Activated CD4-positive, alpha-beta T cell treated with anti-CD3 and anti-CD28 coated beads, Interleukin-2, Interleukin-6, amounts not matched to agents 100 ng/mL and 50 ng/mL, durations not matched to agents 16 hours and 8 hours (primary cell): ENCODE measurements at regions not wholly inside any gene's neighbourhood (a gene's known extent, or its start where the extent isn't known, plus 50 kb on each side); places are given as distances from the start of the nearest gene placed in this dataset.
A peak's percentile ranks its signal among the peaks of the same experiment; 100 is the strongest.
"Not testable (repeated sequence)": the region's sequence is repeated elsewhere in the genome, so short reads cannot be mapped to it uniquely, and the experiment has no call there.

Source experiments
- DNase-seq: peaks from one replicate; pipeline ENCODE4 v3.0.0-alpha.2; 2020

GRCh38 chr2:100703739-100704138 is 116.2 kb upstream of the NPAS2 start:
- DNase-seq = no peak

GRCh38 chr2:100704156-100704555 is 115.8 kb upstream of the NPAS2 start:
- DNase-seq = no peak

DNA sequence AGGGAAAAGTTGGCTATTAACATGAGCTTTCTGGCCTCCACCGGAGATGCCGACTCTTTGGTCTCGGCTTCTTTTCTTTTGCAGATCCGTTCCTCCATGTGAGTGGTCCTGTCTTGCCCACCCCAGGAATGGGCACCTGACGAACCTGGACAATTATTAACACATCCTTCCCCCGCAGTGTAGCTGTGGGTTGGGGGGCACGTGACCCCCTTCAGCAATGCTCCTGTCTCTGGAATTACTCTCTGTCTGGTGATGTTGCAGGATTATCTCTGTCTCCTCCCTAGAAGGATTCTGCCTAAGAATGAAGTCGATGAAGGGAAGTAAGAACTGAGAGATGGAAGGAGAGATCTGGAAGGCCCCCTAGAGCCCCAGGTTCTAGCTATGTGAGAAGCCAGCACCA is 115.2 kb upstream of the NPAS2 start:
- DNase-seq = no peak

DNA sequence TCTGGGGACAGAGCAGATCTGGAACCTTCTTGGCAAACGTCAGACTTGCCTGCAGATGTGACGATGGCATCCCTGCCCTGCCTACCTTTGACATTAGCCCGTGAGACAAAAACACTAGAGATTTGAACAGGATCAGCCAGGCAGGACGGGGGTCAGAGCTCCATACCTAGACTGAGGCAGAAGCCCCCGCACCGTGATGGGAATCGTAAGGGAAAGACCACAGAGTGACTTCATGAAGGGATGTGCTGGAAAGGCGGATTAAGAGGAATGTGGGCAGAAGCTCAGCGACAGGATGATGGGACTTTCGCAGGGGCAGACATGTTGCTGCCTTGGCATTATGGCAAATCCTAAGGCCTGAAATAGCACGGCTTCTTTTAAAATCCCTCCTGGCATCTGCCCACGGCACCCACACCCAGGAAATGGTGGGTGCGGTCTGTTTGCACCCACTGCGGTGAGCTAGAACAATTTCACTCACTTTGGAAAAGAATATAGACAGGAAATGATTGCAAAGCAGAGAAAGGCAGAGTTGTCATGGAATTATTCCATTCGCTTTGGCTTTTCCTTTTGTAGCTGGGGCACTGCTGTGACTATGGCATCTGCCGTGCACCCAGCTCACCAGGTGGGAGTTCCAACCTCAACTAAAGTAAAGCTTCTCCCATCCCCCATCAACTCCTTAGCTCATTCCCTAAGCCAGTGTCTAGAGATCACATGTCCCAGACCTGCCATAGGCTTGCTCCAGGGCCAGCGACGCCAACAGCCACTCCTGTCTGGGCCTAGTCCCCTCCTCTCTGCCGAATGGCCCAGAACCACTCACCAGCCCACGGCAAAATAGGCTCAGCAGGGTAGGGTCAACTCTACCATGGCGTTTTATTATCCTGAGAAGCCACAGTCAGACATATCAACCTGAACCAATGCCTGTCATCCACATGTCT is 112.7 kb upstream of the NPAS2 start:
- no peak for DNase-seq

GRCh38 chr2:100708333-100708732 is 111.6 kb upstream of the NPAS2 start:
- DNase-seq = no peak

DNA sequence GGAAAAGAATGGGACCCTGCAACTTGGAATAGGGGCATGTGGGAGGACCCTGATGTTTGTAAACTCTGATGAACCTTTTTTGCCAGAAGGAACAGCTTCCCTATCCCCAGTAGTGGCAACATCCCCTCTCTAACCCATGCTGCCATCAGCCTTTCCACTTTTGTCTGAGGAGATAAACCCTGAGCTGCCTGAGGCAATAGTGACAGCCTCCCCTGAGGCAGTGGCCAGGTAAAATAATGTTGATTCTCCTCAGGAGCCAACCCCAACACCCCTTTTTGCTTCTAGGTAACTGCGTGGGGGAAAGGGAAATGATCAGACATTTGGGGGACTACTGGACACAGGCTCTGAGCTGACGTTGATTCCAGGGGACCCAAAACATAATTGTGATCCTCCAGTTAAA is 106.8 kb upstream of the NPAS2 start:
- DNase-seq = no peak

- DNase-seq = not testable (repeated sequence)
These were observed 105.4 kb upstream of the NPAS2 start for GRCh38 chr2:100714396-100715010.

DNA sequence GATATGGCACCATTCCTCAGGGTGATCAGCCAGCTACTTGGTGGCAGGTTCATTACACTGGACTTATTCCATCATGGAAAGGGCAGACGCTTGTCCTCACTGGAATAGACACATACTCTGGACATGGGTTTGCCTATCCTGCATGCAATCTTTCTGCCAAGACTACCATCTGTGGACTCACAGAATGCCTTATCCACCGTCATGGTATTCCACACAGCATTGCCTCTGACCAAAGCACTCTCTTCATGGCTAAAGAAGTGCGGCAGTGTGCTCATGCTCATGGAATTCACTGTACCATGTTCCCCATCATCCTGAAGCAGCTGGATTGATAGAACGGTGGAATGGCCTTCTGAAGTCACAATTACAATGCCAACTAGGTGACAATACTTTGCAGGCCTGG is 104.1 kb upstream of the NPAS2 start:
- not testable (repeated sequence) for DNase-seq

GRCh38 chr2:100716581-100716980 is 103.4 kb upstream of the NPAS2 start:
- no peak for DNase-seq

GRCh38 chr2:100718065-100718629 is 101.8 kb upstream of the NPAS2 start:
- no peak for DNase-seq

DNA sequence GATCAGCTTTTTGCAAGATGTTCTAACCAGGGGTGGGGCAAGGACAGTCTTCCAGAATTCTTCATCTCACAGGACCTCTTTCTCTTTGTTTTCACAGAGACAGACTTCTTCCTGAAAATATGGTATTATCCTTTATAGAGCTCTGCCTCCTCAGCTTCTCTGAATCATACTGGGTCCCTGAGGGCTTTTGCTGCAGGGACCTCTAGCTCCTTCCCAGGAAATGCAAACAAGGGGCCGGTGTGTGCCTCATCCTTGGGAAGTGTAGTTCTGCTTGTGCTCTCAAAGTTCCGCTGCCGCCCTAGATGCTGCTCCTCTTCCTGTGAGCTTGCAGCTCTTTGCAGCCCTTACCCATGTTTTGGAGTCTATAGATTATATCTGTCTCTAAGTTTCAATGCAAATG is 99.5 kb upstream of the NPAS2 start:
- no peak for DNase-seq

DNA sequence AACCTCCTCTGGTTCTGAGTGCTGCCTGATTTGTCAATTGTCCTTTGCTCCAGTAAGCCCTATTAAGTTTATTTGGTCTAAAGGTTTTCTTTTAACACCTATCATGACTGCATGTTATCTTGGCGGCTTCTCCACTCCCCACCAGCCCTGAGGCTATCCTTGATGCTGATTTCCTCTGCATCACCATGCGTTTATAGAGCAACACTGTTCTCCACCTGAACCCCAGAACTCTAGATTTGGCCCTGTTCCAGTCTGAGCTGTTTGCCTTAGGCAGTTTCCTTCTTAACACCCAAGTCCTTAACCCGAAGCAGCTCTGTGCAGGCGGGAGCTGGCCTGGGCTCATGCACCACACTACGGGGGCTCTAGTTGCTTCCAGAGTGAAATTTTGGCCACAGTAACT is 98.2 kb upstream of the NPAS2 start:
- no peak for DNase-seq

DNA sequence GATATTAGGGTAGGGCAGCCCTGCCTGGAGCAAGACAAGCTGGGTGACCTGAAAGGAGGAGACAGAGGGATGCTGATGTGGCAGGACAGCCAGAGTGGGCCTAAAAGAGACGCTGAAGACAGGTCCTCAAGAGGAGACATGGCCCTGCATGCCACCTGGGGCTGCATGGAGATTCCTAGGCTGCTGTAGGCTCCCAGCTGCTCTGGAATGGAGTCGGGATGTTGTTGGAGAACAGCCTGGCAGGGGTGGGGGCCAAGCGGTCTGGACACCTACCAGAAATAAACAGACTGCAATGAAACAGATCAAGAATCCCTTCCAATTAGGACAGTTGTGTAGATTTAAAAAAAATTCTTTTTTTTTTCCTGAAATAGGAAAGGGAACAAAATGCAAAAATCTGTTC is 97.8 kb upstream of the NPAS2 start:
- no peak for DNase-seq

GRCh38 chr2:100726866-100727265 is 93.1 kb upstream of the NPAS2 start:
- no peak for DNase-seq

- peak; percentile 47 for DNase-seq
These were observed 89.6 kb upstream of the NPAS2 start for GRCh38 chr2:100730290-100730868.

- no peak for DNase-seq
These were observed 88.4 kb upstream of the NPAS2 start for GRCh38 chr2:100731535-100731981.

- DNase-seq = no peak
These were observed 86.3 kb upstream of the NPAS2 start for GRCh38 chr2:100733391-100734187.

DNA sequence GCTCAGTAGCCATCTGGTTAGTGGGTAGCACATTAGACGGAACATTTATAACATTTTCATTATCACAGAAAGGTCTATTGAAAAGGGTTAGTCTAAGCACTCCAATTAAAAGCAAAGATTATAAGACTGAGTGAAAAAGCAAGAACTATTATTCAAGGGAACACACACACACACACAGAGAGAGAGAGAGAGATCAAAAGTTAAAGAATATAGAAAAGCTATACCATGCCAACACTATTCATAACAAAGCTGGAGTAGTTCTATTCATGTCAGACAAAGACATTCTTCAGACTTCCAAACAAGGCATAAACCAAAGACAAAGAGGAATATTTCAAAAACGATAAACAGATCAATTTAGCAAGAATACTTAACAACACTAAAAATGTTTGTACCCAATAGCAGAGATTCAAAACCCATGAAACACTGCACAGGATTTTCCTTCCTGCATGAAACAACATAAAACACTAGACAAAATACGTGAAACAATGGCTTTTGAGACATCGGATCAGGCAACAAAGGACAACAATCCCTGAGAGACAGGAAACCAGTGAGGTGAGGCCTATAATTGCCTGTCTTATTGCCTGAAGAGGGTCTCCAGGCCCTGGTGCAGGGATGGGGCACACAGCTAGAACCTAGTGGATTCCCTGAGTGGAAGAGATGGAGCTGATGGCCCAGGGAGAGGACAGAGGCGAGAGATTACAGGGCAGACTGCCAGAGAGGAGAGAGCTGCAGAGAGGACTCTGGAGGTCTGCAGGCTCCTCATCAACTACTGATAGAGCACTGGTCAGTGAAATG is 83.6 kb upstream of the NPAS2 start:
- DNase-seq = no peak

GRCh38 chr2:100739735-100740432 is 80.1 kb upstream of the NPAS2 start:
- DNase-seq = no peak

DNA sequence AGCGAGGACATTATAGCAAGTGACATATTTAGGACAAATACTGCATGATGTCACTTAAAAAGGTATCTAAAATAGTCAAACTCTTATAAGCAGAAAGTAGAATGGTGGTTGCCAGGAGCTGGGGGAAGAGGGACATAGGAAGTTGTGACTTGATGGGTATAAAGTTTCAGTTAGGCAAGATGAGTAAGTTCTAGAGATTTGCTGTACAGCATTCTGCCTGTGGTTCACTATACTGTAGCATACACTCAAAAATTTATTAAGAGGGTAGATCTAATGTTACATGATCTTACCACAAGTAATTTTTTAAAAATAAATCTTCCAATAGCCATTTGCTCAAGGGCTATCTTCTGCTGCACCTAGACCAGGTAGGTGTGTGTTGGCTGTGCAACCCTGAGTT is 78.1 kb upstream of the NPAS2 start:
- DNase-seq = peak; percentile 7
